GM18870 (cell line): ENCODE measurements at regions not wholly inside any gene's neighbourhood (a gene's known extent, or its start where the extent isn't known, plus 50 kb on each side); places are given as distances from the start of the nearest gene placed in this dataset.

Experiments
- ATAC-seq: cut with Tn5 transposase; IDR thresholded peaks from one replicate; pipeline ENCODE4 v1.9.1; 2021; ENCODE audit warnings: moderate library complexity; ENCODE audit not compliant: unreplicated experiment

DNA sequence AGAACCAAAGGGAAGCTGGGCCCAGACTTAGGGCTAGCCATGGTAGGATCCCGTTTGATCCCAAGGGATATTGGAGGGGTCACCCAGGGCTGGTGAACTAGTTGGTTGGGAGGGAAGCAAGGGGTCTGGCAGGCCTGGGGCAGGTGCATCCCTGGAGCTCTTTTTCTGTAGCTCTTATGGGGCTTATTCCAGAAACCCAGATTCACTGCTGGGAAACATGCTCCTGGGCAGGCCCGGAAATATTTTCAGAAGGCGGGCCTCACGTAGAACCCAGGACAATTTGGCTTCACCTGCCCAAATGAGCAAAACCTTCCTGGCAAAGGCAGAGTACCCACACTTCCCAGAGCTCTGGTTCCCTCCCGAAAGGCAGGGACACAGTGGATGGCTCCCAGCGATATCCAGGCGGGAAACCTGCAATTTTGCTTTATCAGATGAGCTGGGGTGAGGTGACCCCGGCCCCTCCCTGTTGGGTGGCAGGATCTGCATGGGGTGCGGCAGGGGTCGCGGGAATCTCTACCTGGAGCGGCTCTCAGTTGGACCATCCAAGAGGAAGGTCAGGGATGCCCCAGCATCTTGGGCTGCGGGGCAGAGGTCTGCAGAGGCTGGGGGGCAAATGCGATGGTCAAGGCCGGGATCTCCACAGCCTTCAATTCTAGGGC is 533.9 kb downstream of the TCERG1L start:
- no peak for ATAC-seq

DNA sequence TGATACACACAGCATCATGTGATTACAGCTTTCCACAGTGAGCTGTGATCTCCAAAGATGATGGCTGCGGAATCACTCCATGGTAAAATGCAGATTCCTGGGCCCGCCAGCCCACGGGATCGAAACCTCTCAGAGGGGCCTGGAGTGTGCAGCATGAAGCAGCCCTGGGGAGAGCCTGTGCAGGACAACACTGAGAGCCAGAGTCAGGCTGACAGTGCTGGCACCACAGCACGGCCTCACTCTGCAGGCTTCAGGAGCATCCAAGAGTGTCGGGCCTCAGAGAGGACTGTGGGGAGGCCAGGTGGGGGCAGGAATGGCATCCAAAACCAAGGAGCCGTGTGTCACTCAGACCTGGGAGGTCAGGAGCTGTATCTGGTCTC is 533.4 kb downstream of the TCERG1L start:
- ATAC-seq = no peak

DNA sequence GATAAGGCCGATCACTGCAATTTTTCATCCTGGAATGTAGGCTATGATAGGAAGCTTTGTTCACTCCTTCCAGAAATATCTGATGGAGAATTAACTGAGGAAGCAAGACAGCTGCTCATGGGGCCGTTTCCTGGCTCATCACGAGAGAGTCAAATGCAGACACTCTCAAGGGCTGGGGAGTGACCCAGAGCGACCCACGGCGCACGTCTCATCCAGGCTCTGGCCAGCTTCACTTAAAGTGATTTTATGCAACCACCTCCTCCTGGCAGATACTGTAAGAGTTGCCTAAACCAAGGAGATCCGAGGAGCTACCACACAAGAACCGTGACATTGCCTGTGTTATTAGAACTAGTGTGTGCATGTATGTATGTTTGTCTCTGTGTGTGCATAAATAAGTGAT is 530.8 kb downstream of the TCERG1L start:
- ATAC-seq = no peak

DNA sequence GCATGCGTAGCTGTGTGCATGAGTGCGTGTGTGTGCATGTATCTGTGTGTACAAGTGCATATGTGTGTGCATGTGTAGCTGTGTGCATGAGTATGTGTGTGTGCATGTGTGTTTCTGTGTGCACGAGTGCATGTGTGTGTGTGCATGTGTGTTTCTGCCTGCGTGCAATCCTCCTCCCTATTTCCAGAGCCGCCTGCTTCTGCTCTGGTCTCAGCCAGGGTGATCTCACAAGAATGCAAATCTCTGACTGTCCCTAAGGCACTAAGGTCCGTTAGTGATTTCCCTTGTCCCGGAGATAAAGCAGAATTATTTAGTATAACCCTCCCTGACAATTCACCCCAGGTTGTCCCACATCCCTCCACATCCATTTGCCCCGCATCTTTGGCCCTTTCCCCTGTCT is 530.3 kb downstream of the TCERG1L start:
- ATAC-seq = no peak

DNA sequence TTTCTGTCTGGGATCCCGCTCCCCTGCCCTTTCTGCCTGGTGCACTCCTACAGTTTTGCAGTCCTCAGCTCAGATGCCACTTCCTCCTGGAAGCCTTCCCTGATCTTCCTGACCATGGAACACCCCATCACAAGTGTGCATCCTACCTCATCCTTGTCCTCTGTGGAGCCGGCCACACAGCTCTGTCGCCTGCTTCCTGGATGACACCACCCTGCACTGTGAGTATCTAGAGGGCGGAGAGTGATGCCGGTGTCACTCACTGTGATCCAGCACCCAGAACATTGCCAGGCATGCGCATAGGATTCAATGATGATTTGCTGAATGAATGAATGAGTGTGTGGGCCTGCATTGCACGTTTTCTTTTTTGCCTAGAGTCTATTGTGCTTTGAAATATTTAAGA is 529.9 kb downstream of the TCERG1L start:
- ATAC-seq = no peak

DNA sequence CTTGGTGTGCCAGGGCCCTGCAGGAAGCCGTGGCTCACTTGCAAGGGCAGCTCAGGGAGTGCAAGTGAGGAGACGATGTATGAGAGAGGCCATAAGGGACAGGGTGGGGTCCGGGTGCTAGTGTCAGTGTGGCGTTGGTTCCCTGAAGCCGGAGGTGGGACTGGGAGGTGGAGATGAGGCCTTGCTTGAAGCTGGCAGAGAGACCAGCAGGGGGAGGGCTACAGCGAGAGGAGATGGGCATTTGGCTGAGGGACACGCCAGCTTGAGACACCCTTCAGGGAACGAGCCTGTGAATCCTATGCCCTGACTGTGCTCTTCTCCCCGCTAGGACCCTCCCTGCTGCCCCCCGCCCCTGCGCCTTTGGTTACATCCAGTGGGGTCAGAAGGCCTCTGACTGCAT is 529.1 kb downstream of the TCERG1L start:
- ATAC-seq = no peak

DNA sequence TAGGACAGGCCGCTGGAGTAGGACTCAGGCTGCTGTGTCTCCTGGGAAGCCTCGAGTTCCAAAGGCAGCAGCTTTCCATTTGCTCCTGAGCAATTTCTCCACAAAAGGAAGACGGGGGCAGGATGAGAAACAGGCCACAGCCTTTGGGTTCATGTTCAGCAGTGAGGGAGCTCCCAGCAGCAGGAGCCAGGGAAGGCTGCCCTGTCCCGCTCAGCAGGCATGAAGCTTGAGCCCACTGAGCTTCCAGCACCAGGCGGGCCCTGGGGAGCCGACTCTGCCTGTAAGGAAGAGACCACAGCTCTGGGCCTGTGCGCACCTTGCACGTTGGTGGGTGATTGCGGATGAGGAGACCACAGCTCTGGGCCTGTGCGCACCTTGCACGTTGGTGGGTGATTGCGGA is 527.2 kb downstream of the TCERG1L start:
- no peak for ATAC-seq

DNA sequence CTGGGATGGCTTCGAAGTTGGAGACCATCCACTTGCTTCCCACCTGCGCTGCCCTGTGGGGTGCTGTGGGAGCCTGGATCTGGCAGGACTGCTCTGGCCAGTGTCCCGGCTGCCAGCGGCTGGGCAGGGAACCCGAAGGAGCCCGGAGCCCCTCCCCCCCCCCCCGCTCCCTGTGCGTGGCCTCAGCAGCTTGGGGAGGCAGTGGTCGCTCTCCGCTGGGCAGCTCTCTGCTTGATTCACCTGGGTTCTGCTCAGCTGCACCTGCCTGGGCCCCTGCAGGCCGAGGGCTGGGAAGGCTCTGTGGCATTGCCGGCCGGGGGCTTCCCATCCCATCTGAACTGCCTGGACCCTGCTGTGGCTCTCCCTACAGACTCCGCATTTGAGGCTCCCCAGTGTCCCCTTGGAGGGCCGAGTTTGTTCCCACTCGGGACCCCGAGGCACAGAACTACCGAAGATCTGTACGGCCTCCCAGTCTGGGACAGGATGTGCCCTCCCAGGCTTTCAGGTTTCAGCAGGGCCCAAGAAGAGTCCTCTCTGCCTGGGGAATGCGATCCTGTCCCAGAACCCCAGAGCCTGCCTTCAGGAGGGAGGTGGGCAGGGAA is 525.1 kb downstream of the TCERG1L start:
- ATAC-seq = no peak

DNA sequence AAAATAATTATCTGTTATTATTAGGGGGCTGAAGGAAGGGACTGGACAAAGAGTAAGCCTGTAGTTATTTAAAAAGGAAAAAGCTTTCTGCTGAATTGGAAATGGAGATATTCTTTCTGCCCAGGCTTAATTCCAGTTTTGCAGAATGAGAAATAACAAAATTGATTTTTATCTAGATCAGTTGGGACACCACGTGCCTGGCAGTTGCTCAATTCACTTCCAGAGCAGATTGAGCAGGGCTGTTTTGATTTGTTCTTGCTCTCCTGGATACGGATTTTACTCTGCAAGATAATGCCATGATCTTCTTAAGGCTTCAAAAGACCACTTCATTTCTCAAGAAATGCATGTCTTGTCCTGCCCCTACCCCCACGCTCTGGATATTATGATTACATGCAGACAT is 524.3 kb downstream of the TCERG1L start:
- ATAC-seq = no peak

DNA sequence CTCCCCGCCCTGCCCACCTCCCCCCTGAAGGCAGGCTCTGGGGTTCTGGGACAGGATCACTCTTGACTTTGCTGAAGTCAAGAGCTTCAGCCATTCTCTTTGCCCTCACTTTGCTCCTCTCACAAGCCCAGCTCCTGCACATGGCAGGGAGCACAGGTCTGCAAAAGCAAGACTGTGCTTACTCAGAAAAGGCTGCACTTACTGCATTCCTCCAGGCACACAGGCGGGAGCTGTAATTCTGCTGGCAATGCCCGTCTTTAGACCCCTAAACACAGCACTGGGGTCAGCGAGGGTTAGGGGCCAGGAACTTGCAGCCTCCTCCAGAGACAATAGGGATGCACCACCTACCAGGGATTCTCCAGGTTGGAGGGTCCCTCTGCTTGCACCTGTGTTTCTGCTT is 523.7 kb downstream of the TCERG1L start:
- no peak for ATAC-seq

DNA sequence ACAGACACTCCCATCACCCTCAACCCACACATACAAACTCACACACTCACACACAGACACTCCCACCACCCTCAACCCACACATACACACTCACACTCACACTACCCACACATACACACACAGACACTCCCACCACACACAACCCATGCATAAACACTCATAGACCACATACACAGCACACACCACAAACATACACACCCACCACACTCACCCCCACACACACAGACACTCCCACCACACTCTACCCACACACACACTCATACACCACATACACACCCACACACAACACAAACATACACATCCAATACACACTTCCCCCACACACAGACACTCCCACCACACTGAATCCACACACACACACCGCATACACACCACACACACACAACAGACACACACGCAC is 521.2 kb downstream of the TCERG1L start:
- ATAC-seq = no peak

DNA sequence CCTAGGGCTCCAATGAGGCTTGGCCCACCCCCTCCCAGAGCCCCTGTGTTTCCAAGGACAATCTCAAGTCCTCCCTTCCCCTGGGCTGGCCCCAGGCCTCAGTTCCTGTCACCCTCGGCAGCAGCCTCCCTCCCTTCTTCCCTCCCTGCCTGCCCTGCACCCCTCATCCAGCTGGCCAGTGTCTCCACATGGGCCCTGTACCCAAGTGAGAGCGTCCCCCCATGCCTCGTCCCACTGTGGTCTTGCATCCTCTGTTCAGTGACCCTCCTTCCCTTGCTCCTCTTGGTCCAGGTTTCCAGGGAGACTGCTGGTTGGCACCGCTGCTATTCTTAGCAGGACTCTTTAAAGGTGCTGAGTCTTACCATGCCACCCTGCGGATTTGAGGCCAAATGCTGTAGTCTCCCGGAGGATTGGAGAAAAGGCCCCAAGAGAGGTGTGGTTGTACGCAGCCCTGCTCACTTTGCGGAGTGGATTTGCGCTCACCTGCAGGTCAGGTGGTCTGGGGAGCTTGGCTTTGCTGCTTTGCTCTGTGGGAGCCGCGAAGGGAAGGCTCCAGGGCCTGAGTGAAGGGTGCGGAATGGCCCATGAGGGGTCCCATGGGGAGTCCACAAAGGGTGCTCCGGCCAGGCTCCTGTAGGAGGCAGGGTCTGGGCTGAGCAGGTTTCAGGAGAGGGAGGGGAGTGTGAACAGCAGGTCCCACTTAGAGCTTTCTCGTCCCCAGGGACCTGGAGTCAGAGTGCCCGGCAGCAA is 519.2 kb downstream of the TCERG1L start:
- ATAC-seq = no peak

DNA sequence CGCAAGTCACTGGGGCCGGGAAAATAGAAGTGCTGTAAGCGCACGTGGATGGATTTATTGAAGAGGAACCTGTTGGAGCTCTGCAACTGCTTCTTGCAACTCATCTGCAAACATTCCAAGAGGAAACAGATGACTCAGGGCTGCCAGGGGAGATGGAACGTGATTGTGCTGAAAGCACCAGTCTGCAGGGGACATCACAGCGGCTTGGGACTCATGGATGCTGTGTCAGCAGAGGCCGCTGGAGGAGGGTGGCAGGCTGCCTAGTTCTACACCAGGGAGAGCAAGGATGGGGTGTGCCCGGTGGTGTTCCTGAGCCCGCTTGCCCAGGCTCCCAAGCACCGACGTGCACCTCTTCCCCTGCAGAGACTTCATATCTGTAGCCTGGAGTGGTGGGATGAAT is 515.7 kb downstream of the TCERG1L start:
- no peak for ATAC-seq

DNA sequence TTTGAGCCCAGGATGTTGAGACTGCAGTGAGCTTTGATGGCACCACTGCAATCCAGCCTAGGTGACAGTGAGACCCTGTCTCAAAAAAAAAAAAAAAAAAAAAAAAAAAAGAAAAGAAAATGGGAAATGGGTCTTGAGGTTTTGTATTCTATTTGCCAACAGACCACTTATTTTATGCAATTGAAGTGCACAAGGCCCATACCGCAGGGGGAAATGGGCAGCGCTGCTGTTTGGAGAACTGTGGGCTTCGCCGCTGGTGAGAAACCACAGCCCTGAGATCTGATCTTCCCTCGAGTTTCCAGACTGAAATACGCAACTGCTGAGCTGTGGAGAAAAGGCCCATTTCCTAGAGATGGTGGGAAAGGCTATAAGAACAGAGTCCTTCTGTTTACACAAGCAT is 512.0 kb downstream of the TCERG1L start:
- no peak for ATAC-seq

DNA sequence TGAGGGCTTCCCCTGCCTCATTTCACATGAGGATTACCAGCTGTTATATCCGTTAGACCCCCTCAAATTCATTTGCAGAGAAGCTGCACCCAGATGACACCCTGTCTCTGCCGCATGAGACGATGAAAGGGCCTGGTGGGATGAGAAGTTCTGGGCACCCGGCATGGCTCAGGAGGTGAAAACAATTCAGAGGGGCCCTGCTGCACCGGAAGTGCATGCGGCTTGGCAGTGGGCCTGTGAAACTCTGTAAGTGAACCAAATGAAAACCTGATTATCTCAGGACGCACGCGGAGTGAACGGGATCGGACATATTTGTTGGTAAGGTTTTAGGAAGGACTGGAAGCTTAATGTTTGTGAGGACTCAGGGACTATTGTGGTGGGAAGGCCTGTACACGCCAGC is 511.2 kb downstream of the TCERG1L start:
- no peak for ATAC-seq

DNA sequence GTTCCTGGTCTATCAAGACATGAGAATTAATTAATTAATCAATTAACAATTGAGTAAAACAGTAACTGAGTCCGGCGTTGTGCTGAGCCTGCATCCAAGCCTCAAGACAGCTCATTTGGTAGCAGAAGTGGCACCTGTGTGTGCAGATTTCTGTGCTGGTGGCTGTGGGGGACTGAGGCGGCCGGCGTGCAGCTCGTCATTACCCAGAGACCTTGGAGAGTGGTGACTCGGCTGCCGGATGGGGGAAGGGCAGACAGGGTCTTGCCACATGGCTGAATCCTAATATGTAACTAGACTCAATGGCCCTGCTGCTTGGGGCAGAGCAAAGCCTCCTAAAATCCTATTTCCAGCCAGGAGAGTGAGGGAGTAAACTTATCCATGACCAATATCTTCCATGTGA is 510.2 kb downstream of the TCERG1L start:
- no peak for ATAC-seq

DNA sequence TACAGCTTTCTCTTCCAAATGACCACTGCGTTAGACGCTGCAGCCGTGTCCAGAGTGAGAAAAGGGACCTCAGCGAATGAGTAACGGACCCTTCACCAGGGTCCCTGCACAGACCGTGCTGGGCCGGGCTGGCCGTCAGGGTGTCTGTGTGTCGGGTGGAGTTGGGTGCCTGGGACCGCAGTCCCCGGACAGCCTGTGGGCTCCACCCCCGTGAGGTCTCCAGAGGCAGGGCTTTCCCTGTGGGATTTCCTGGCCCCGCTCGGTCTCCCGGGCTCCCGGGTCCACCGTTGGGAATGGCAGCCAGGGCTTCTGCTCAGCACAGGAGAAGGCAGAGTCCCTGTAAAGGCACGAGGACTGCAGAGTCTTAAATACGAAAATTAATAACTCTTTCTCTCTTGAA is 509.7 kb downstream of the TCERG1L start:
- ATAC-seq = no peak

DNA sequence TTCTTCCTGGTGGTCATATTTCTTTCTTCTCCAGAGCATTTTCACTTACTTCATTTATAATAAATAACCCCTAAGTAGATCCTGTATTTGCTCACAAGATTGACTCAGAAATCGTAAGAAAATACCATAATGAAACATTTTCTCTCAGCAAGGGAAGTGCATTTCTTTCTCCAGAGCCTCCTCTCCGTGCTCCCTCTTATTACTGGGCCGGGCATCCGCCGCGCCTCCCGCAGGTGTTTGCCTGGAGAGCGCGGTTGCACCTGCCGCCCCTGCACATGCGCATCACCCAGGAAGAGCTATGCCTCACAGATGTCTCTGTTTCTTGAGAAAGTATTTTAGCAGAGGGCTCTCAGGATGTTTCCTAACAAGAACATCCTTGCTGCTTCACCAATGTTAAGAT is 509.2 kb downstream of the TCERG1L start:
- no peak for ATAC-seq

DNA sequence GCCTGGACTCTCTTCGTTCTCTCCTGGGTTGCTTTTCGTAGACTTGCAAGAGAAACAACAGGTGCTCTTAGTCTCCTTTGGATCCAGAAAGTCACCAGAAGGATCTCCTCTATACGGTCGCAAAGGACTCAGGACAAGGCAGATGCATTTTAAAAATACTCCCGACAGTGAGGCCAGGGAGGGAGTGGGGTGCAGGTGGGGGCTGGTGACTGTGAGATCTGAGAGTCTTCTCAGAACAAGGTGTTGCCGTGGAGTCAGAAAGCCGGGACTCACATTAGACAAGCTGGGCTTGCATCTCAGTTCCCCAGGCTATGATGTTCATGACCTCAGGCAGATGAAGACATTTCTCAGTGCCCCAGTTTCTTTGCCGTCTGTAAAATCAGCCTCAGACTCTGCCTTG is 507.2 kb downstream of the TCERG1L start:
- ATAC-seq = no peak

DNA sequence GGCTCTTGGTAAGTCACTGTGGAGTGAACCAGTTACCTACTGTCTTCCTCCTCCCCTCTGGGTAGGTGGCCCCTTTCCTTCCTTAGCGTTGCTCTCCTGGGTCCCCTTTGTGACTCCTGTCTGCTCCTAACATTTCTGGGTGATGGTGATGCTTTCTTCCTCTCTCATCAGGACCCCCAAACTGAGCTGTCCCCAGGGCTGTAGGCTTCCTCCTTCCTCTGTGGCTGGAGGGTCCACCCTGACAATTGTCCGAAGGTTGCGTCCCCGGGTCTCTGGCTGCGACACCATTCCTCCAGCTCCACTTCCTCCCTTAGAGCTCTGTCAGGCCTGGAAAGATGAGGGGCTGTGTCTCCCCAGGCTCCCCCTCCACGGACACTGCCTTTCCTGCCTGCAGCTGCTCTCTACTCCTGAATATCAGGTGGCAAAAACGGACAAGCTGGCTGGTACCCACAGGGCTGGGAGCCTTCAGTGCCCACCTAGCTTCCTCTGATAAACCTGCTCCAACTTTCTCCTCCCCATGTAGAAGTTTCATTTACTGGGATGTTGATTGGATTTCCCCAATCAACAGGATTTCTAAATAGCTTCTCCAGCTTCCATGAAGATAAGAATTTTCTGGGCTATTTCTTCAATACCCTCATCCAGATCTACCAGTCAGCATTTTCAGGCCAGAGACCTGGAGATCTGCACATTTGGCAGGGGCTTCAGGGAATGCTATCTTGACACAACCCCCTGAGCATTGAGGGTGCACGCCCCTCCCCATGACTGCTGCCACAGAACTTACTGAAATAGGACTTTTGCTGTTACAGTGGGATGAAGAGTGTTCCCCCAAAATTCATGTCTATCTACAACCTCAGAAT is 506.5 kb downstream of the TCERG1L start:
- ATAC-seq = no peak

DNA sequence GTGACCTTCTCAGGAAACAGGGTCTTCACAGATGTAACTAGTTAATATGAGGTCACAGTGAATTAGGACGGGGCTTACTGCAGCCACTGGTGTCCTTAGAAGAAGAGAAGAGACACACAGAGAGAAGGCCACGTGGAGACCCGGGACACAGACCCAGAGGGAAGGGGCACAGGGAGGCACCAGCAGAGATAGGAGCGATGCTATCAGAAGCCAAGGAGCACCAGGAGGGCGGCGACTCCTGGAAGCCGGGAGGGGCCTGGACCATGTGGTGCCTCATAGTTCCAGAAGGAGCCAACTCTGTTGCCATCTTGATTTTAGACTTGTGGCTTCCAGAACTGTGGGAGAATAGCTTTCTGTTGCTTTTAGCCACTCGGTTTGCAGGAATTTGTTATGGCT is 505.9 kb downstream of the TCERG1L start:
- no peak for ATAC-seq

DNA sequence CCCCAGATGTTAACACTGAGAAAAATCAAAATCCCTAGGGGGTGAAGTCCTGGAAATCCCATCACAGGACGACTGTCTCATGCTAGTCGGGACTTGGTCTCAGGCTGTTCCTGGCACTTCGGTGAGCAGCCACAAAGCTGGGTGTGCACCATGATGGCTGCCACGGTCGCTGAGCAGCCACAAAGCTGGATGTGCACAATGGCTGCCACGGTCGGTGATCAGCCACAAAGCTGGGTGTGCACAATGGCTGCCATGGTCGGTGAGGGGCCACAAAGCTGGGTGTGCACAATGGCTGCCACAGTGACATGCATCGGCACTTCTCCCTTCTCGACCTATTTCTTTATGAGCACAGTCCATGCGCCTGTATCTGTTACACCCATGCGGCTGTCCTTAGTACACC is 505.1 kb downstream of the TCERG1L start:
- no peak for ATAC-seq
